GM12875 (cell line): ENCODE measurements at regions not wholly inside any gene's neighbourhood (a gene's known extent, or its start where the extent isn't known, plus 50 kb on each side); places are given as distances from the start of the nearest gene placed in this dataset.

ENCODE experiments used
- H3K4me3 ChIP-seq: one replicate; pipeline ENCODE4 v1.5.1; 2011; ENCODE audit warnings: low read depth, low read length, control low read depth
- TF ChIP-seq, protein P1 (sequence below): IDR thresholded peaks from 2 replicates; pipeline ENCODE4 v1.5.1; 2011; ENCODE audit warnings: low read depth, mild to moderate bottlenecking, control low read depth, inconsistent platforms, low read length, moderate library complexity, borderline replicate concordance; ENCODE audit not compliant: insufficient read depth

DNA sequence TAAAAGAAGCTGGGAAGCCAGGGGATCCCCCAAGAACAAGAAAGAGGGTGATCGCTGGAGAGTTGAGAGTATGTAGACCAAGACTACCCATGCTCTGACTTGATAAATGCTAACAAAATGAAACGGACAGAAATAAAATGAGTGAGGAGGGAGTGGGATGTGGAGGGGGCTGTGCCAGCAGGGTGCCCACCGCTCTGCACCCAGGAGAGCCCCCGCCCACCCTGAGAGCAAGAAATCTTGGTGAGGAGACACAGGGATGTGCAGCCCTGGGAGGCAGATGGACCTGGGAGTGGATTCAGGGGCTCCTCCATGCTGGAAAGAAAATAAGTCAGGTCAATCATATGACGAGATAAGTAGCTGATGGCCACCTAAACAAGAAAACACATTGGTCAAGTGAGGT lies 590.9 kb downstream of the AJAP1 start:
- TF ChIP-seq, protein P1, sequence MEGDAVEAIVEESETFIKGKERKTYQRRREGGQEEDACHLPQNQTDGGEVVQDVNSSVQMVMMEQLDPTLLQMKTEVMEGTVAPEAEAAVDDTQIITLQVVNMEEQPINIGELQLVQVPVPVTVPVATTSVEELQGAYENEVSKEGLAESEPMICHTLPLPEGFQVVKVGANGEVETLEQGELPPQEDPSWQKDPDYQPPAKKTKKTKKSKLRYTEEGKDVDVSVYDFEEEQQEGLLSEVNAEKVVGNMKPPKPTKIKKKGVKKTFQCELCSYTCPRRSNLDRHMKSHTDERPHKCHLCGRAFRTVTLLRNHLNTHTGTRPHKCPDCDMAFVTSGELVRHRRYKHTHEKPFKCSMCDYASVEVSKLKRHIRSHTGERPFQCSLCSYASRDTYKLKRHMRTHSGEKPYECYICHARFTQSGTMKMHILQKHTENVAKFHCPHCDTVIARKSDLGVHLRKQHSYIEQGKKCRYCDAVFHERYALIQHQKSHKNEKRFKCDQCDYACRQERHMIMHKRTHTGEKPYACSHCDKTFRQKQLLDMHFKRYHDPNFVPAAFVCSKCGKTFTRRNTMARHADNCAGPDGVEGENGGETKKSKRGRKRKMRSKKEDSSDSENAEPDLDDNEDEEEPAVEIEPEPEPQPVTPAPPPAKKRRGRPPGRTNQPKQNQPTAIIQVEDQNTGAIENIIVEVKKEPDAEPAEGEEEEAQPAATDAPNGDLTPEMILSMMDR = no peak
- H3K4me3 ChIP-seq = no peak overlapping the region

DNA sequence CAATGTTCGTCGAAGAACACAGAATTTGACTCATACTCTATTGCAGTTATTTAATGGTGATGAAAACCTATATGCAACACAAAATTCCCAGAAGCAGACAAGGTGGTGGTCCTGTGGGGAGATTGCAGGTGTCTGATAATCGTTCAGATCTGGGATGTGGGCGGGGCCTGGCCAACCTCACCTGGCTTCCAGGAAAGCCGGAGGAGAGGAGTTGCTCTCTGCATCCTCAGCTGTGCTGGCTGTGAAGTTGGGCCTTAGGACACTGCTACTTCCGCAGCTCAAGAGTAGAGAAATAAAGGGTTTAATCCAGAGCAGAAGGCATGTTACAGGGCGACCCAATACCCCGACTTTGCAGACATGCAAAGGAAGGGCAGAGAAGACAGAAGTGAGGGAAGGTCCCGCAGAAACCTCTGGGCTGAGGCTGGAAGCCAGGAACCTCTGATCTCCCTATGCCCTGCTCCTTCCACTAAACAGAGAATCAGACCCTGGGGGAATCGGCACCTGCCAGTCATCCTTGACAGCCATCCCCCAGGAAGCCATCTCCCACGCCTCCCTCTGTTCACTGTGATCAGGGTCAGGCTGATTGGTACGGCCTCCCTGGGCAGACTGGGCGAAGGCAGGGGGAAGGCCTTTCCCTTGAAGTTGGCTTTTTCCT lies 590.3 kb downstream of the AJAP1 start:
- TF ChIP-seq, protein P1 = no peak

DNA sequence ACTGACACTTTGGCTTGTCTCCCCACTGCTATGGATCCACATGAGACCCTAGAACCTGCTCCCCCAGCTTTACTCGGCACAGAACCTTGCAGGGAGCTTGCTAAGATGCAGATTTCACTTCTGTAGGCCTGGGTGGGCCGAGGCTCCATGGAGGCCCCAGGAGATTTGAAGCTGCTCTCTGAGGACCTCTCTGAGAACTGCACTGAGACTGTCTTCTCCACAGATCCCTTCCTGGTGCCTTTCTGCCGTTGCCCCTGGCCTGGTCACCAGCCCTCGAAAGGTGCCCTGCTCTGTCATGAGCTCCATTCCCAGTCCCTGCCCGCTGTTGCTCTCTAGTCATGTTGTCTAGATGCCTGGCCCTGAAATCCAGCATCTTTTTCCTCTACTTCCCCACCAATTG lies 588.4 kb downstream of the AJAP1 start:
- TF ChIP-seq, protein P1 = no peak

More for the DNA sequence above, 590.3 kb downstream of the AJAP1 start:
- no peak overlapping the region for H3K4me3 ChIP-seq

DNA sequence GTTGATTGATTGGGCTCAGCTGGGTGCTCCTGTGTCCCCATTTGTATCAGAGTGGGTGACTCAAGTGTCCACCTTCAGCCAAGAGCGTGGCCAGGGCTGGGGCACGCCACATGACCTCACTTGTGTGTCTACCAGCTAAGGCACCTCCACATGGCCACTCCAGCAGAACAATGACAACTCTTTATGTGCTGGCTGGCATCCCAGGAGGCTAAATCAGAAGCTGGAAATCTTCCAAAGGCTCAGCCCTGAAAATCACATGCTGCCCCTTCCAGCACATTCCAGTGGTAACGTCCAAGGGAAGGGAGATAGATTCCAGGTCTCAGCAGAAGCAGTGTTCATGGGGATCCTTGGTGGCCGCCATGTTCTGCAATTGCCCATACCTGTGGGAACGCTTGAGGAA lies 585.5 kb downstream of the AJAP1 start:
- TF ChIP-seq, protein P1 = no peak
- H3K4me3 ChIP-seq = no peak overlapping the region

More for the DNA sequence above, 588.4 kb downstream of the AJAP1 start:
- no peak overlapping the region for H3K4me3 ChIP-seq

DNA sequence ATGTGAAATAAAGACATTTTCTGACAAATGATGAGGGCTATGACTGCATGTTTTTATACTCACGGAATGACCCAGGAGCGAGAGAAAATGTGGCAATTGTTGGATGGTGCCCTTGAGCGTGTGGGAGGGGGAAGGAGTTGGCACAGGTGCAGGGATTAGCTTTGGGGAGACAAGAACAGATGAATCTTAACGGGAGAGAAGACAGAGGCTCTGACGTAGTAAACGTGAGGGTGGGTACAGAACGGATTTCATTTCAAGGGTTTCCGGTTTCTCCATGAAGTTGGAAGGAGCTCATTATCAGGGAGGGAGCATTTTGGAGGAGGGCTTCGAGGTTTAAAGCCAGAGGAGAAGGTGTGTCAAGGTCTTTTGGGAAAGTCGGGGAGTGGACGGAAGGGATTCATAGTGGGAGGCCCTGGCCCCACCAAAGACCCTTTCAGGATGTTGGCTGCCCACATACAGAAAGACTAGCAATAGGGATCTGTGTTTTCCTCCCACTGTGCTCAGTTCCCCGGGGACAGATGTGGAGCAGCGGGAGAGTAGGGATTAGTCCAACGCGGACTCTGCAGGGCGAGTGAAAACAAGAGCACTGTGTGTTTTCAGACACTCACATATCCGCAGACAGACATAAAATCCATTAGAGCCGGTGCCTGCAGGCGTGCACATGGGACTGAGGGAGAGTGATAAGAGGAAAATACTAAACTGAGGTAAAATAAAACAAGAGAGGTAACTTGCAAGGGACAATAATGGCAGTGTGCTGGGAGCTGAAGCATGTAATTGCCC lies 584.1 kb downstream of the AJAP1 start:
- TF ChIP-seq, protein P1 = no peak
- no peak overlapping the region for H3K4me3 ChIP-seq

DNA sequence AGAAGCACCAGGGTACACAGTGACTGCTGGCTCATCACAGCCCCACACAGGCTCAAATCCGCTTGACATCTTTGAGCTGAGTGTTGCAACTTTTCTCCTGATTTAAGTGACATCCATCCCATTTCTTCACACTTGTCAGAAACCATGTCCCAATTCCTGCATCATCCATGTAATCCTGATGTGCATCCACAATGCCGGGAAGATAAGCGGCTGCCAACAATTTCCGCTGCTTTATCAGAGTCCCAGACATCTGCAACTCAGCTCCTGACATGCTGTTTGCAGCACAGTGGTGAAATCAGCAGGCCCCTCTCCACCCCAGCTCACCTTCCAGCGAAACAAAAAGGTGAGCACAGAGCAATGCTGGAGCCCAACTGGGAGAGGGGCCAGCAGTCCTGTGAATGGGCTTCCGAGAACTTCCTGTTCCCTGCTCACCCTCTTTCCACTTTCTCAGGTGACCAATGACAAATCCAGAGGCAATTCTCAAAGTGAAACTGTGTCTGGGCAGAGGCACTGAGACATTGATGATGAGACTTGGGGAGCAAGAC lies 581.0 kb downstream of the AJAP1 start:
- TF ChIP-seq, protein P1 = no peak
- no peak overlapping the region for H3K4me3 ChIP-seq

DNA sequence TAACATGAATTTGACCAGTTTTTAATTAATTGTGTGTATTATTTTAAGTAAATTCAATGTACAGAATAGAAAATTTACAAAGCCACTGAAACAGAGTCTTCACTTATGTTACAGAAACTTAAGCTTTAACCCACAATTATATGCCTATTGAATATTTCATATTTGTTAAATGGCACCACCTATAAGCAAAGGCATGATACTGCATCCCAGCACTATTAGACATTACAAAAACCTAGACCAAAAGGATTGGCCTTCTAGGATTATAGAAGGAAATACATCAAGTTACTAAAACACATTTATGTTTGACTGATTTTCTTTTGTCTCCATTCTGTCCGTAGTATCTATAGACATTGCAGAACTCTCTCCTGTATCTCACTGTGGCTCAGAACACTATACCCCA lies 578.1 kb downstream of the AJAP1 start:
- no peak overlapping the region for H3K4me3 ChIP-seq
- TF ChIP-seq, protein P1 = no peak
